Colon (tissue), 2 donors: ENCODE measurements at regions not wholly inside any gene's neighbourhood (a gene's known extent, or its start where the extent isn't known, plus 50 kb on each side); places are given as distances from the start of the nearest gene placed in this dataset.
"Not testable (repeated sequence)": the region's sequence is repeated elsewhere in the genome, so short reads cannot be mapped to it uniquely, and the experiment has no call there.

ENCODE experiments used
- FAIRE-seq: peaks from 2 replicates; lab custom pipeline; 2012; peaks lifted over from hg19 to GRCh38; lab: Jason Lieb, UNC
- donor health status: control.
- donor health status: control.

DNA sequence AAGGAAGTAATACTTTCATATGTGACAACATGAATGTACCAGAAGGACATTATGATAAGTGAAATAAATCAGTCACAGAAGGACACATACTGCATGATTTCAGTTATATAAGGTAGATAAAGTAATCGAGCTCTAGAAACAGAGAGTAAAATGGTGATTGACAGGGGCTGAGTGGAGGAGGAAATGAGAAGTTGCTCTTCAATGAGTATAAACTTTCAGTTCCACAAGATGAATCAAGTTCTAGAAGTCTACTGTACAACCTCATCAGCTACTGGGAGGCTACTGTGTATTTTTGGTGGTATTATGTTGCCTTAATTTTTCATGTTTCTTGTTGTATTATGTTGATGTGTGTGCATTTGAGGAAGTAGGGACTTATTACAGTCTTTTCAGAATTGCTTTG lies 270.9 kb upstream of the GRIA3 start:
- FAIRE-seq, result no peak

- no peak for FAIRE-seq
These were observed 270.3 kb upstream of the GRIA3 start for GRCh38 chrX:122913764-122914163.

DNA sequence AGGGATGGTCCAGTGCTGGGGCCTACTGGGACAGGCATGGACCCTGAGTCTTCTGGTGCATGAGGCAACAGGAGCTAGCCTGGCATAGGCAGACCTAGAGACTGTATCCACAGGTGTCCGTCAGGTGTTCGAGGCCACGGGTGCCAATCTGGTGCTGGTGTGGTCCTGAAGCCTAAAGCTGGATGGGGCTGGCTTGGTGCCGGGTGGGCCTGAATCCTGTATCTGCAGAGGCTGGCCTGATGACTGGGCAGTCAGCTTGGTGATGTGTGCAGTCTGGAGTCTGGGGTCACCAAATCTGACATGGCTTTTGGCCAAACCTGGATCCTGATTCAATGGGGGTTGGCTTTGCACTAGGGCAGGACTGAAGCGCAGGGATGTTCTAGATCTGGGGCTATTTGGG lies 269.8 kb upstream of the GRIA3 start:
- FAIRE-seq, result no peak

GRCh38 chrX:122934131-122934530 lies 249.9 kb upstream of the GRIA3 start:
- no peak for FAIRE-seq

DNA sequence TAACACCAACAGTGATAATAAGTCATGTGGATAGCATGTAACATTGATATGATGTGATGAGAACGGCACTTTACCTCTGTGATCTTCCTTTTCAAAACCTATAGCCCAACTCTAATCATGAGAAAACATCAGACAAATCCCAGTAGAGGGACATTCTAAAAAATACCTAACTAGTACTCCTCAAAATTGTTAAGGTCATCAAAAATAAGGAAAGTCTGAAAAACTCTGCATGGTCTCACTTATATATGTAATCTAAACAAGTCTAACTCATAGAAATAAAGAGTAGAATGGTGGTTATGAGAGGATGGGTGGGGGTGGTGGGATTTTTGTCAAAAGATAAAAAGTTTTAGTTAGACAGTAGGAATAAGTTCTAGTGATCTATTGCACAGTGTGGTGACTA lies 243.9 kb upstream of the GRIA3 start:
- FAIRE-seq, result no peak

GRCh38 chrX:122941806-122942205 lies 242.3 kb upstream of the GRIA3 start:
- peak; percentile 33 for FAIRE-seq

- no peak for FAIRE-seq
These were observed 240.2 kb upstream of the GRIA3 start for GRCh38 chrX:122943918-122944317.

GRCh38 chrX:122945328-122945727 lies 238.8 kb upstream of the GRIA3 start:
- no peak for FAIRE-seq

- no peak for FAIRE-seq
These were observed 211.5 kb upstream of the GRIA3 start for GRCh38 chrX:122972604-122973003.

DNA sequence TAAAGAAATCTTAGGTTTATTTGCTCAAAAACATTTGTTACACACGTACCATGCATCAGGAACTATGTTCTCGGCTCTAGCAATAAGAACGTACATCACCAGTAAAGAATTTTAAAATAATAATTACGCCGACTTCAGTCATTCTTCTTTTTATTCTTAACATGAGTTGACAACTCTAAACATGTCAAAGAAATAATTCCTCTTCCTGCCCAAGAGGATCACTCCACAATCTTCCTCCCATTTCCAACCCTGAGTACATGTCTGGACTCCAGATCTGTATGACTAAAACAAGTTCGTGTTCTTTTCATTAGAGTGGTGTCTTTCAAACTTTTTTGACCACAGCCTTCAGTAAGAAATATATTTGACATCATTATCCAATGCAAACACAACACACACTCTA lies 201.6 kb upstream of the GRIA3 start:
- FAIRE-seq, result no peak

DNA sequence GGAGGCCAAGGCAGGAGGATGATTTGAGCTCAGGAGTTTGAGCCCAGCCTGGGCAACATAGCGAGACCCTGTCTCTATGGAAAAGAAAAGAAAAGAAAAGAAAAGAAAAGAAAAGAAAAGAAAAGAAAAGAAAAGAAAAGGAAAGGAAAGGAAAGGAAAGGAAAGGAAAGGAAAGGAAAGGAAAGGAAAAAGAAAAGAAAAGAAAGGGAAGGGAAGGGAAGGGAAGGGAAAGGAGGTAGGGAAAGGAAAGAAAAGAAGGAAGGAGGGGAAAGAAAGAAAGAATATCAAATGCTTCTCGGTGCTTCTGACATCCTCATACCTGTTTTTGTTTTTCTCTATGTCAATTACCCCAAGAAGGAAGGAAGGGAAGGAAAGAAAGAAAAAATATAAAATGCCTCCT lies 181.2 kb upstream of the GRIA3 start:
- not testable (repeated sequence) for FAIRE-seq

DNA sequence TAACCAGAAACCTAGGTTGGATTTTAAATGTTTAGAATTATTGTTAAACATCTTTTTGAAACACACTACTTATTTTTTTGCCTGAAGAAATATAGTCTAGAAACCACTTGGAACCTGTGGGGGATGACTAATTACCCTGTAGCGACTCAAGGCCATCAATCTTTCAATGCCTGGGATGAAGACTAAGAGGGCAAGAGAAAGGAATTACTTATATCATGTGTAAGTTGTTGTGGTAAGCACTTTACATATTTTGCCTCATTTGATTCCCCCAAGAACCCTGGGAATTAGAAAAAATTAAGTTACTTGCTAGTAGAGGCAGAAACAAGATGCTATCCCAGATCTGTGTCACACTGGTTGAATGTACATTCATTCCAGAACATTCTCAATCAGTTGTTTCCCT lies 170.9 kb upstream of the GRIA3 start:
- FAIRE-seq, result no peak

- FAIRE-seq, result no peak
These were observed 147.7 kb upstream of the GRIA3 start for GRCh38 chrX:123036401-123036800.

GRCh38 chrX:123049071-123049625 lies 134.9 kb upstream of the GRIA3 start:
- no peak for FAIRE-seq

DNA sequence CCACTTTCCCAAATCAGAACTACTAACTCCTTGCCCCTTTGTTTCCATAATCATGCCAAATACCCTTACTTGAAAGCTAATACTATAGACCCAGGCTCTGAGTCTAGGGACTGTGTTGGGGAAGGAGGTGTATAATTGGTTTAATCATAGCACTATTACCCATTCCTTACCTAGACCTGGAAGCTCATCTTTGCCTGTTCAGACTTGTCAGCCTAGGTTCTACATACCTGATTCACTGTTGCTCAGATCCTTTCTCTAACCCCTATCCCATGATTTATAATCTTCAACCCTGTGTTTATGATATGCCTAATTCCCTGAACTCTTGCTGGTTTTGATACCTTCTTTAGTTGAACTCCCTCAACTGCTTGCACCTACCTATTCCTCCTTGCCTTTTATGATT lies 123.1 kb upstream of the GRIA3 start:
- FAIRE-seq, result no peak

DNA sequence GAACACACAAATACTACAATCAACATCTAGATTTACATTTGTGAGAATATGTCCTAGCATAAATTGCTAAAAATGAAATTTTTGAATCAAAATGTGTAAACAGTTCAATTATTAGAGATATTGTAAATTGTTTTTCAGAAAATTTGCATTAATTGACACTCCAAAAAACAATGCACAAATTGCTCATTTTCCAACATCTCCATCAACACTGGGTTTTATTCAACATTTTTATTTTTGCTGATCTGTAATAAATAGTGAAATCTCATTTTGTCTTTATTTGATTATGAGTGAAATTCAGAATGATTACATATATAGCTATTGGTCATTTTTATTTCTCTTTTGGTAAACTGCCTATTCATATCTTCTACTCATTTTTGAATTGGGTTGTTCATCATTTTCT lies 120.0 kb upstream of the GRIA3 start:
- peak; percentile 84 for FAIRE-seq

- no peak for FAIRE-seq
These were observed 111.2 kb upstream of the GRIA3 start for GRCh38 chrX:123072686-123073385.

- no peak for FAIRE-seq
These were observed 108.0 kb upstream of the GRIA3 start for GRCh38 chrX:123075947-123076561.

GRCh38 chrX:123077631-123078030 lies 106.4 kb upstream of the GRIA3 start:
- FAIRE-seq, result no peak

DNA sequence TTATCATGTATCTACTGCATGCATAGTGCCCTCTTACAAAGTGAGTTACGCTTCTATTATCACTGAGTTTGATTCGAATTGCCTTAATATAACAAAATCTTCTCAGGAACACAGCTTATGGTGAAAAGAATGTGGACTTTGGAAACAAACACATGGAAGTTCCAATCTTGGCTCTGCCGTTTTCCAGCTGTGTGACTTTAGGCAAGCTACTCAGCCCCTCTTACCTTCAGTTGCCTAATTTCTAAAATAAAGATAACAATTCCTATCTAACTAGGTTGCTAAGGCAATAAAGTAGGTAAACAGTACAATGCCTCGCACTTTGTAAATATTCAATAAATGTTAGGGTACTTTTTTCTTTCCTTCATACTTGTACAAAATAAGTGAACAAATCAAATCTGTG lies 104.0 kb upstream of the GRIA3 start:
- FAIRE-seq, result no peak

GRCh38 chrX:123081776-123082175 lies 102.3 kb upstream of the GRIA3 start:
- FAIRE-seq, result peak; percentile 21

- no peak for FAIRE-seq
These were observed 100.2 kb upstream of the GRIA3 start for GRCh38 chrX:123083924-123084323.

- FAIRE-seq, result no peak
These were observed 99.3 kb upstream of the GRIA3 start for GRCh38 chrX:123084797-123085196.
